ENCODE measurements at regions not wholly inside any gene's neighbourhood (a gene's known extent, or its start where the extent isn't known, plus 50 kb on each side); places are given as distances from the start of the nearest gene placed in this dataset.

GRCh38 chr2:120876526-120877280 lies 141.0 kb downstream of the GLI2 start:
- TF ChIP-seq, protein P1, sequence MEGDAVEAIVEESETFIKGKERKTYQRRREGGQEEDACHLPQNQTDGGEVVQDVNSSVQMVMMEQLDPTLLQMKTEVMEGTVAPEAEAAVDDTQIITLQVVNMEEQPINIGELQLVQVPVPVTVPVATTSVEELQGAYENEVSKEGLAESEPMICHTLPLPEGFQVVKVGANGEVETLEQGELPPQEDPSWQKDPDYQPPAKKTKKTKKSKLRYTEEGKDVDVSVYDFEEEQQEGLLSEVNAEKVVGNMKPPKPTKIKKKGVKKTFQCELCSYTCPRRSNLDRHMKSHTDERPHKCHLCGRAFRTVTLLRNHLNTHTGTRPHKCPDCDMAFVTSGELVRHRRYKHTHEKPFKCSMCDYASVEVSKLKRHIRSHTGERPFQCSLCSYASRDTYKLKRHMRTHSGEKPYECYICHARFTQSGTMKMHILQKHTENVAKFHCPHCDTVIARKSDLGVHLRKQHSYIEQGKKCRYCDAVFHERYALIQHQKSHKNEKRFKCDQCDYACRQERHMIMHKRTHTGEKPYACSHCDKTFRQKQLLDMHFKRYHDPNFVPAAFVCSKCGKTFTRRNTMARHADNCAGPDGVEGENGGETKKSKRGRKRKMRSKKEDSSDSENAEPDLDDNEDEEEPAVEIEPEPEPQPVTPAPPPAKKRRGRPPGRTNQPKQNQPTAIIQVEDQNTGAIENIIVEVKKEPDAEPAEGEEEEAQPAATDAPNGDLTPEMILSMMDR (IDR thresholded peaks at IDR 0.05) = no peak
- TF ChIP-seq POLR2AphosphoS5 (IDR thresholded peaks at IDR 0.05) = no peak
- TF ChIP-seq POLR2A (IDR thresholded peaks at IDR 0.05) = no peak

All from upper lobe of left lung (tissue), 4 donors.